ENCODE measurements at regions not wholly inside any gene's neighbourhood (a gene's known extent, or its start where the extent isn't known, plus 50 kb on each side); places are given as distances from the start of the nearest gene placed in this dataset.

DNA sequence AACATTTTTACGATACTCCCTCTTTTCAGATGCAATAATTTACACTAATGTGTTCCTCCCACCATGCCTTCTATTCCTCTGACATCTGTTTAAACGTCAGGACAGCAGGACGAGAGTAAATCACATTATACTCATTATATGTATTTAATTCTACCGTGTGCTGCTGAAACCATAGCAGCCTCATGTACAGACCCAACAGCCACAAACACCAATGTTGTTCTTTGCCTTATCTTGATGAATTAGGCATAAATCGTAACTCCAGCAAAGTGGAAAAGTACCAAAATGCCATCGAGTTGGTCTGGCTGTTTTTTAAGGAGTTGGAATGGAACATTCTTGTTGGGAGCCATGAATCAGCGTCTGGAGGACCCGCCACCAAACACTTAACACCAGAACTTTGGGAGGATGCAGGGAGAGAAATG is 82.9 kb upstream of the FOXF1 start:
- H3K4me3 ChIP-seq: no peak overlapping the region
- no peaks in the 10 kb centered on the region for H3K27me3 ChIP-seq
- WGBS, 5 donors: 65 to 82% (median 76%) methylated on average over 8 of the region's 8 CpGs
- H3K36me3 ChIP-seq: no peaks in the 10 kb centered on the region
- peak overlapping the region in 2 of 5 donors; percentile 68 to 90 for H3K27ac ChIP-seq
- no peak for TF ChIP-seq EP300 (IDR thresholded peaks at IDR 0.05)
- no peak for TF ChIP-seq POLR2A (IDR thresholded peaks at IDR 0.05)
- peak in 1 of 3 donors; percentile 38 for TF ChIP-seq POLR2AphosphoS5 (IDR thresholded peaks at IDR 0.05)
- TF ChIP-seq, protein P1, sequence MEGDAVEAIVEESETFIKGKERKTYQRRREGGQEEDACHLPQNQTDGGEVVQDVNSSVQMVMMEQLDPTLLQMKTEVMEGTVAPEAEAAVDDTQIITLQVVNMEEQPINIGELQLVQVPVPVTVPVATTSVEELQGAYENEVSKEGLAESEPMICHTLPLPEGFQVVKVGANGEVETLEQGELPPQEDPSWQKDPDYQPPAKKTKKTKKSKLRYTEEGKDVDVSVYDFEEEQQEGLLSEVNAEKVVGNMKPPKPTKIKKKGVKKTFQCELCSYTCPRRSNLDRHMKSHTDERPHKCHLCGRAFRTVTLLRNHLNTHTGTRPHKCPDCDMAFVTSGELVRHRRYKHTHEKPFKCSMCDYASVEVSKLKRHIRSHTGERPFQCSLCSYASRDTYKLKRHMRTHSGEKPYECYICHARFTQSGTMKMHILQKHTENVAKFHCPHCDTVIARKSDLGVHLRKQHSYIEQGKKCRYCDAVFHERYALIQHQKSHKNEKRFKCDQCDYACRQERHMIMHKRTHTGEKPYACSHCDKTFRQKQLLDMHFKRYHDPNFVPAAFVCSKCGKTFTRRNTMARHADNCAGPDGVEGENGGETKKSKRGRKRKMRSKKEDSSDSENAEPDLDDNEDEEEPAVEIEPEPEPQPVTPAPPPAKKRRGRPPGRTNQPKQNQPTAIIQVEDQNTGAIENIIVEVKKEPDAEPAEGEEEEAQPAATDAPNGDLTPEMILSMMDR (IDR thresholded peaks at IDR 0.05): no peak
- peaks cover 5 to 44% (median 23%) of the 10 kb centered on the region in 4 donors for H3K4me1 ChIP-seq
- no peak for DNase-seq
- intact Hi-C loops (cut with DNase I; ENCODE audit: low total_unique reads): no loop called here
- peaks cover 0 to 6% (median under 1%) of the 10 kb centered on the region in 4 donors for H3K9me3 ChIP-seq

DNA sequence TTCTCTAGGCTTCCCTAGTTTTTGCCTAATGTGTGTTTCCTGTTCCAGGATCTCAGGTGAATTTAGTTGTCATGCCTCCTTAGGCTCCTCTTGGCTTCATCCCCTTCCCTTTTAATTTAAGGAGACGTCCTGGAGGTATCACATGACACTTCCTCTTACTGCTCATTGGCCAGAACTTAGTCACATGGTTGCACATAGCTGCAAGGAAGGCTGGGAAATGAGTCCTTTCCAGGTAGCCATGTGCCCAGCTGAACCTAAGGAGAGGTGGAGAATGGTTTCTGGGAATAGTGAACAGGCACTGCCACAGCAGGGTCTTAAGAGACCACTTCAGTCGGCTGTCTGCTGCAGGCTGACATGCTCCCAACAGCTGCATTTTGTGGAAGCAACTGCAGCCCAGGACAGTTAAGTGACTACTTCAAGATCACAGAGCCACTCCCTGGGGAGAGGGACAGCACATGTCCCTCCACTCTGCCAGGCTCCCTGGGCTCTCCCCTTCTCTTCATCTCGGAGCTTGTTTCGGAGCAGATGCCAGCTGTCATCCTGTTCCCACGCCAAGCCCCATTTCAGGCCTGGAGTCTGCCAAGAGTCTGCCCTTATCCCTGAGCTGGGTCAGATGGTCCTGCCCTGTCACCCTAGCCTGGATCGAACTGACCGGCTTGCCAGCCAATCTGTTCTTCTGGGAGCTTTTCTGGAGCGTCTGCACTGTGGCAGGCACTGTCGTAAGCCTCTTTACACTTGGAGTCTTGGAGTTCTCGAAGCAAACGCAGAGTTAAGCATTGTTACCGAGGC is 81.4 kb upstream of the FOXF1 start:
- H3K36me3 ChIP-seq: no peaks in the 10 kb centered on the region
- TF ChIP-seq EP300 (IDR thresholded peaks at IDR 0.05): no peak
- TF ChIP-seq POLR2A (IDR thresholded peaks at IDR 0.05): no peak
- TF ChIP-seq, protein P1 (IDR thresholded peaks at IDR 0.05): no peak
- TF ChIP-seq POLR2AphosphoS5 (IDR thresholded peaks at IDR 0.05): no peak
- no peaks in the 10 kb centered on the region for H3K27me3 ChIP-seq
- H3K4me3 ChIP-seq: no peak overlapping the region
- 78 to 85% (median 78%) methylated on average over 10 to 12 of the region's 12 CpGs for WGBS, 5 donors
- DNase-seq: no peak
- intact Hi-C loops (cut with DNase I; ENCODE audit: low total_unique reads): no loop called here
- peaks cover 5 to 54% (median 27%) of the 10 kb centered on the region in 4 donors for H3K4me1 ChIP-seq
- H3K9me3 ChIP-seq: no peaks in the 10 kb centered on the region
- H3K27ac ChIP-seq: peak overlapping the region in 4 of 5 donors; percentile 81 to 90 (median 84)

DNA sequence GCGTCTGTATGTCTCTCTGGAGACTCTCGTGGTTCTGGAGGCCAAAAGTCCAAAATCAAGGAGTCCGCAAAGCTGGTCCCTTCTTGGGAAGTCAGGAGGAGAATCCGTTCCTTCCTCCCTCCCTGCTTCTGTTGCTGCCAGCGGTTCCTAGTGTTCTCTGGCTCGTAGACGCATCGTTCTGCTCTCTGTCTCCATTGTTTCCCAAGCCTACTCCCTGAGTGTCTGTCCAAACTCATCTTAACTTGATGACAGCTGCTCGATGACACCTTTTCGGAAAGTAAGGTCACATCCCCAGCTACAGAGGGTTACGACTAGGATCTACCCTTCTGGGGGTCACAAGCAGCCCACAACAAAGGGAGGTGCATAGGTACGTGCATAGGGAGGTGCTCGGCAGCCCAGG is 80.7 kb upstream of the FOXF1 start:
- no peaks in the 10 kb centered on the region for H3K36me3 ChIP-seq
- no peak overlapping the region for H3K4me3 ChIP-seq
- 77 to 86% (median 78%) methylated on average over 11 to 13 of the region's 13 CpGs for WGBS, 5 donors
- no peaks in the 10 kb centered on the region for H3K27me3 ChIP-seq
- intact Hi-C loops (cut with DNase I; ENCODE audit: low total_unique reads): no loop called here
- DNase-seq: no peak
- TF ChIP-seq EP300 (IDR thresholded peaks at IDR 0.05): no peak
- TF ChIP-seq, protein P1 (IDR thresholded peaks at IDR 0.05): no peak
- no peak for TF ChIP-seq POLR2AphosphoS5 (IDR thresholded peaks at IDR 0.05)
- no peak for TF ChIP-seq POLR2A (IDR thresholded peaks at IDR 0.05)
- peak overlapping the region in 4 of 5 donors; percentile 81 to 90 (median 84) for H3K27ac ChIP-seq
- H3K9me3 ChIP-seq: no peaks in the 10 kb centered on the region
- peaks cover 5 to 49% (median 23%) of the 10 kb centered on the region in 4 donors for H3K4me1 ChIP-seq

DNA sequence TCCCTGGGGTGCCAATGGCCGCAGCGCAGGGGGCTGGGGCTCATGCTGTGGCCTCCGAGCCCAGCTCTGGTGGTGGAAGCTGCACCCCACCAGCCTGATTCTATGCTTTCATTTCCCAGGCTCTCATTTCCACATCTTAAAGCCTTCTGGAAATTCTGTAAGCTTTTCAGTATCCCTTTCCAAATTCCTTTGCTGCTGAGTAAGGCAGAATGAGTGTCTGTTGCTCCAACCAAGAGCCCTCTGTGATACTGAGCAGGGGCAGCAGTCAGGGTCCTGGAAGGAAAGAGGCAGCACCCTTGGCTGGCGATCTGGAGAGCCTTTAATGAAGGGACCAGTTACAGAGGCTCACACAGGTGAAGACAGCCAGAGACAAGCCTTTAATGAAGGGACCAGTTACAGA is 79.5 kb upstream of the FOXF1 start:
- WGBS, 5 donors: 66 to 80% (median 67%) methylated on average over 4 of the region's 4 CpGs
- H3K36me3 ChIP-seq: no peaks in the 10 kb centered on the region
- no peak overlapping the region for H3K4me3 ChIP-seq
- DNase-seq: peak in 1 of 2 donors; percentile 53
- intact Hi-C loops (cut with DNase I; ENCODE audit: low total_unique reads): no loop called here
- TF ChIP-seq, protein P1 (IDR thresholded peaks at IDR 0.05): no peak
- no peak for TF ChIP-seq EP300 (IDR thresholded peaks at IDR 0.05)
- TF ChIP-seq POLR2AphosphoS5 (IDR thresholded peaks at IDR 0.05): peak in 1 of 3 donors; percentile 59
- TF ChIP-seq POLR2A (IDR thresholded peaks at IDR 0.05): no peak
- H3K9me3 ChIP-seq: no peaks in the 10 kb centered on the region
- peaks cover 5 to 45% (median 21%) of the 10 kb centered on the region in 4 donors for H3K4me1 ChIP-seq
- H3K27me3 ChIP-seq: no peaks in the 10 kb centered on the region
- peak overlapping the region in 4 of 5 donors; percentile 81 to 90 (median 84) for H3K27ac ChIP-seq
